Loucy (cell line): ENCODE measurements at regions not wholly inside any gene's neighbourhood (a gene's known extent, or its start where the extent isn't known, plus 50 kb on each side); places are given as distances from the start of the nearest gene placed in this dataset.
A peak's percentile ranks its signal among the peaks of the same experiment; 100 is the strongest.

ENCODE experiments used
- H2AFZ ChIP-seq: fragments of 200-600 bp; sonication (generic); 2 replicates; pipeline ENCODE4 v1.6.0; 2016; ENCODE audit warnings: antibody characterized with exemption, mild to moderate bottlenecking, low read length, moderate library complexity
- H3F3A ChIP-seq: fragments of 200-600 bp; 2 replicates; pipeline ENCODE4 v1.6.0; 2016; ENCODE audit warnings: antibody characterized with exemption, low read depth, mild to moderate bottlenecking
- H3K27me3 ChIP-seq: fragments of 200-600 bp; sonication (generic); 2 replicates; pipeline ENCODE4 v1.6.1; 2014; ENCODE audit warnings: low read length, mild to moderate bottlenecking; ENCODE audit not compliant: insufficient read depth, poor library complexity, severe bottlenecking
- H3K36me3 ChIP-seq: fragments of 200-600 bp; sonication (generic); 2 replicates; pipeline ENCODE4 v1.6.1; 2016; ENCODE audit warnings: low read length; ENCODE audit not compliant: insufficient read depth
- H3K4me1 ChIP-seq: fragments of 200-600 bp; sonication (generic); 2 replicates; pipeline ENCODE4 v1.5.1; 2014; ENCODE audit warnings: low read length, mild to moderate bottlenecking; ENCODE audit not compliant: insufficient read depth, poor library complexity, severe bottlenecking
- H3K4me2 ChIP-seq: fragments of 200-600 bp; sonication (generic); 2 replicates; pipeline ENCODE4 v1.6.0; 2014; ENCODE audit warnings: antibody characterized with exemption, low read length, low read depth, mild to moderate bottlenecking; ENCODE audit not compliant: poor library complexity, severe bottlenecking
- H3K4me3 ChIP-seq: fragments of 200-600 bp; sonication (generic); 2 replicates; pipeline ENCODE4 v1.5.1; 2014; ENCODE audit warnings: low read length, mild to moderate bottlenecking, mixed read lengths; ENCODE audit not compliant: poor library complexity, severe bottlenecking
- H3K79me2 ChIP-seq: fragments of 200-600 bp; sonication (generic); 2 replicates; pipeline ENCODE4 v1.6.1; 2014; ENCODE audit warnings: low read length; ENCODE audit not compliant: insufficient read depth
- H3K9ac ChIP-seq: fragments of 200-600 bp; sonication (generic); 2 replicates; pipeline ENCODE4 v1.6.0; 2014; ENCODE audit warnings: mild to moderate bottlenecking, low read depth, low read length, moderate library complexity; ENCODE audit not compliant: poor library complexity, severe bottlenecking
- H3K9me2 ChIP-seq: fragments of 200-600 bp; sonication (generic); replicated peaks from 2 replicates; pipeline ENCODE4 v1.6.1; 2016; ENCODE audit warnings: low read depth, low read length, mixed read lengths
- H3K9me3 ChIP-seq: fragments of 200-600 bp; sonication (generic); 2 replicates; pipeline ENCODE4 v1.6.1; 2014; ENCODE audit warnings: mild to moderate bottlenecking, antibody characterized with exemption, low read length, low read depth; ENCODE audit not compliant: insufficient read depth
- H4K20me1 ChIP-seq: fragments of 200-600 bp; sonication (generic); 2 replicates; pipeline ENCODE4 v1.6.0; 2014; ENCODE audit warnings: antibody characterized with exemption, low read length, mild to moderate bottlenecking; ENCODE audit not compliant: insufficient read depth, poor library complexity, severe bottlenecking
- EZH2phosphoT487 ChIP-seq: fragments of 200-600 bp; IDR thresholded peaks from 2 replicates; pipeline ENCODE4 v1.6.1; 2018; ENCODE audit warnings: antibody characterized with exemption, mild to moderate bottlenecking, moderate library complexity, borderline replicate concordance
- TF ChIP-seq, protein P1 (sequence below): fragments of 200-600 bp; sonication (generic); conservative IDR thresholded peaks from 2 replicates; pipeline ENCODE4 v1.5.1; 2014; ENCODE audit warnings: mild to moderate bottlenecking, antibody characterized with exemption, low read length

DNA sequence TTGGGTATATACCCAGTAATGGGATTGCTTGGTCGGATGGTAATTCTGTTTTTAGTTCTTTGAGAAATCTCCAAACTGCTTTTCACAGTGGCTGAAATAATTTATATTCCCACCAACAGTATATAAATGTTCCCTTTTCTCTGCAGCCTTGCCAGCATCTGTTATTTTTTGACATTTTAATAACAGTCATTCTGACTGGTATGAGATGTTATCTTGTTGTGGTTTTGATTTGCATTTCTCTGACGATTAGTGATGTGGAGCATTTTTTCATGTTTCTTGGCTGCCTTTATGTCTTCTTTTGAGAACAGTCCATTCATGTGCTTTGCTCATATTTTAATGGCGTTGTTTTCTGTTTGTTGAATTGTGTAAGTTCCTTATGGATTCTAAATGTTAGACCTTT lies 641.6 kb downstream of the HACE1 start:
- H3K4me3 ChIP-seq = peak overlapping the region; percentile 41
- no peaks in the 10 kb centered on the region for H3K9me3 ChIP-seq
- no peaks in the 10 kb centered on the region for H3K27me3 ChIP-seq
- no peaks in the 10 kb centered on the region for H4K20me1 ChIP-seq
- H3K79me2 ChIP-seq = no peaks in the 10 kb centered on the region
- no peaks in the 10 kb centered on the region for H3F3A ChIP-seq
- peak overlapping the region; percentile 56 for H3K4me2 ChIP-seq
- peak overlapping the region; percentile 77; the same call in 1 of the 2 replicates for H2AFZ ChIP-seq
- peaks cover 18% of the 10 kb centered on the region for H3K4me1 ChIP-seq
- TF ChIP-seq, protein P1, sequence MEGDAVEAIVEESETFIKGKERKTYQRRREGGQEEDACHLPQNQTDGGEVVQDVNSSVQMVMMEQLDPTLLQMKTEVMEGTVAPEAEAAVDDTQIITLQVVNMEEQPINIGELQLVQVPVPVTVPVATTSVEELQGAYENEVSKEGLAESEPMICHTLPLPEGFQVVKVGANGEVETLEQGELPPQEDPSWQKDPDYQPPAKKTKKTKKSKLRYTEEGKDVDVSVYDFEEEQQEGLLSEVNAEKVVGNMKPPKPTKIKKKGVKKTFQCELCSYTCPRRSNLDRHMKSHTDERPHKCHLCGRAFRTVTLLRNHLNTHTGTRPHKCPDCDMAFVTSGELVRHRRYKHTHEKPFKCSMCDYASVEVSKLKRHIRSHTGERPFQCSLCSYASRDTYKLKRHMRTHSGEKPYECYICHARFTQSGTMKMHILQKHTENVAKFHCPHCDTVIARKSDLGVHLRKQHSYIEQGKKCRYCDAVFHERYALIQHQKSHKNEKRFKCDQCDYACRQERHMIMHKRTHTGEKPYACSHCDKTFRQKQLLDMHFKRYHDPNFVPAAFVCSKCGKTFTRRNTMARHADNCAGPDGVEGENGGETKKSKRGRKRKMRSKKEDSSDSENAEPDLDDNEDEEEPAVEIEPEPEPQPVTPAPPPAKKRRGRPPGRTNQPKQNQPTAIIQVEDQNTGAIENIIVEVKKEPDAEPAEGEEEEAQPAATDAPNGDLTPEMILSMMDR = no peak
- TF ChIP-seq EZH2phosphoT487 = no peak
- H3K9ac ChIP-seq = no peak overlapping the region
- no peaks in the 10 kb centered on the region for H3K9me2 ChIP-seq
- no peaks in the 10 kb centered on the region for H3K36me3 ChIP-seq

DNA sequence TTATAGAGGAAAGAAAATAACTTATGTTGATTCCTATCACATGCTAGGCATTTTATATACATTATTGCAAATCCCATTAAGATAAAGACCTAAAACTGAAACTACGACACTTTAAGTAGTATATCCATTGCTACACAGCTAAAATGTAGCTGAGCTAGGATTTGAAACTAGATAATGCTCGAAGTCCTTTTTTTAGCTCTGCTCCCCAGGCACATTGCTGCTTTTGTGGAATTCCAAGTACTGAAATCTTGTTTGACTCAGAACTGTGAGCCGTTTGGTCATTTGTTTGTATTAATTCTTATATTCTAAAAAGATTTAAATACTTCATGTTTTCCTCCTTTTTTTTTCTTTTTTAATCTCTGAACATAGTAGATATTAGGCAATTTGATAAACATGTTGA lies 644.8 kb downstream of the HACE1 start:
- Histone ChIP-seq H3K4me3 (no peak overlapping the region), H3K4me2 (no peak overlapping the region), H4K20me1 (no peaks in the 10 kb centered on the region), H3K9me3 (no peaks in the 10 kb centered on the region), H3K27me3 (no peaks in the 10 kb centered on the region), H3K9ac (no peak overlapping the region), H3K9me2 (no peaks in the 10 kb centered on the region), H2AFZ (no peak overlapping the region), H3K36me3 (no peaks in the 10 kb centered on the region), H3K79me2 (no peaks in the 10 kb centered on the region), H3K4me1 (peaks cover 13% of the 10 kb centered on the region), H3F3A (no peaks in the 10 kb centered on the region)
- TF ChIP-seq EZH2phosphoT487 = no peak
- TF ChIP-seq, protein P1 = no peak

DNA sequence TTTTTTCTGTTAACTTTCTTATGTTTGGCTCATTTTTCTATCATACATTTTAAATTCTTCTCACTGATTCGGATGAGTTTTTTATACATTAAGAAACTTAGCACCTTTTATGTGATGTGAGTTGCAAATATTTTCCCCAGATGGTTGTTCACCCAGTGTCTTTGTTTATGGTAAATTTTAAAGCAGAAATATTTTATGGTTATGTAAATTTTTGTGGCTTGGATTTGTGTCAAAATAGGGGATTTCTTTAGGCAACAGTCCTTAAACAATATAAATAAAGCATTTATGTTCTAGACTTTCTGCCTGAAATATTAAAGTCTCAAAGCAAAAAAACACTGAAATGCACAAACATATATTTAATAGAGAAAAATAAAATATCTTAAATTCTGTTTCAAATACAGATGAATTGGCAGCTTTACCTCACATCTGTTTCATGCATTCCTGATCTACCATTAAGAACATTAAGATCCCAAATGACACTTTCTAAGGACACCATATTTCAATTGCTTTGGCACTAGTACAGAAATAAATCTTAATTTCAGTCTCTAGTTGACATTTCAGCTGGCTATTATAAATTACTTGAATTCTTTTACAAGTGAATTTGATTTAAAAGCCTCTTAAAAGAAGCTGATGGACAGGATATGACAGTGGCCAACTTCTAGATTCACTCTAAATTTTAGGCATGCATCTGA lies 646.6 kb downstream of the HACE1 start:
- H3K9me2 ChIP-seq = no peaks in the 10 kb centered on the region
- H3K4me2 ChIP-seq = no peak overlapping the region
- no peaks in the 10 kb centered on the region for H4K20me1 ChIP-seq
- no peaks in the 10 kb centered on the region for H3K36me3 ChIP-seq
- no peak overlapping the region for H3K9ac ChIP-seq
- TF ChIP-seq, protein P1 = no peak
- no peak for TF ChIP-seq EZH2phosphoT487
- no peak overlapping the region for H3K4me3 ChIP-seq
- no peaks in the 10 kb centered on the region for H3K79me2 ChIP-seq
- H3K4me1 ChIP-seq = peaks cover 6% of the 10 kb centered on the region
- no peaks in the 10 kb centered on the region for H3F3A ChIP-seq
- no peaks in the 10 kb centered on the region for H3K27me3 ChIP-seq
- no peaks in the 10 kb centered on the region for H3K9me3 ChIP-seq
- H2AFZ ChIP-seq = no peak overlapping the region
